Esophagus muscularis mucosa (tissue), 4 donors: ENCODE measurements at regions not wholly inside any gene's neighbourhood (a gene's known extent, or its start where the extent isn't known, plus 50 kb on each side); places are given as distances from the start of the nearest gene placed in this dataset.

ENCODE experiments used
- DNase-seq: peaks from one replicate; pipeline ENCODE4 v3.0.0-alpha.2; 2017; ENCODE audit errors: extremely low spot score
- H3K27ac ChIP-seq, 4 donors: fragments of 200-600 bp; sonication (generic); replicated peaks in 1 of 4; 1 replicate in 3 of 4; 2 replicates in 1 of 4; pipeline ENCODE4 v1.5.1; 2016 to 2019; ENCODE audit warnings: mild to moderate bottlenecking in 1 of 4
- H3K27me3 ChIP-seq, 4 donors: fragments of 200-600 bp; sonication (generic); one replicate each; pipeline versions ENCODE4 v1.5.1 to v1.6.0; 2016 to 2019
- H3K36me3 ChIP-seq, 4 donors: fragments of 200-600 bp; sonication (generic); one replicate each; pipeline ENCODE4 v1.5.1; 2016 to 2019
- H3K4me1 ChIP-seq, 4 donors: fragments of 200-600 bp; sonication (generic); one replicate each; pipeline ENCODE4 v1.5.1; 2016 to 2019
- H3K4me3 ChIP-seq, 4 donors: fragments of 200-600 bp; sonication (generic); 1 replicate in 2 of 4; 2 replicates in 2 of 4; pipeline ENCODE4 v1.5.1; 2016 to 2019; ENCODE audit warnings: mild to moderate bottlenecking in 4 of 4, moderate library complexity in 1 of 4
- H3K9me3 ChIP-seq, 4 donors: fragments of 200-600 bp; sonication (generic); 1 replicate in 3 of 4; 2 replicates in 1 of 4; pipeline ENCODE4 v1.5.1; 2016 to 2019
- EP300 ChIP-seq: sonication (generic); formaldehyde crosslinking; IDR thresholded peaks from one replicate; pipeline ENCODE4 v1.6.1; 2017; ENCODE audit warnings: antibody characterized with exemption
- POLR2A ChIP-seq: fragments of 450-650 bp; IDR thresholded peaks from one replicate; pipeline ENCODE4 v1.6.1; 2017; ENCODE audit warnings: antibody characterized with exemption, moderate library complexity, mild to moderate bottlenecking, low read depth
- POLR2AphosphoS5 ChIP-seq, 2 donors: sonication (generic); formaldehyde crosslinking; IDR thresholded peaks; one replicate each; pipeline ENCODE4 v1.6.1; 2017; ENCODE audit warnings: antibody characterized with exemption in 2 of 2
- WGBS: methylation state at CpG from one replicate; pipeline ENCODE4 v1.1.5; 2018; 5-methylcytosine and 5-hydroxymethylcytosine counted together
- intact Hi-C: fragments of 100-400 bp; cut with DNase I; formaldehyde crosslinking; loops from one replicate; pipeline ENCODE4 v1.15.1; 2023
- TF ChIP-seq, protein P1 (sequence below), 3 experiments: fragments of 200-600 bp in 2 of 3; fragments of 450-650 bp in 1 of 3; sonication (generic) in 2 of 3; IDR thresholded peaks; one replicate each; pipeline ENCODE4 v1.5.1; 2017 to 2019; ENCODE audit warnings: antibody characterized with exemption in 3 of 3, mild to moderate bottlenecking in 2 of 3, moderate library complexity in 1 of 3

DNA sequence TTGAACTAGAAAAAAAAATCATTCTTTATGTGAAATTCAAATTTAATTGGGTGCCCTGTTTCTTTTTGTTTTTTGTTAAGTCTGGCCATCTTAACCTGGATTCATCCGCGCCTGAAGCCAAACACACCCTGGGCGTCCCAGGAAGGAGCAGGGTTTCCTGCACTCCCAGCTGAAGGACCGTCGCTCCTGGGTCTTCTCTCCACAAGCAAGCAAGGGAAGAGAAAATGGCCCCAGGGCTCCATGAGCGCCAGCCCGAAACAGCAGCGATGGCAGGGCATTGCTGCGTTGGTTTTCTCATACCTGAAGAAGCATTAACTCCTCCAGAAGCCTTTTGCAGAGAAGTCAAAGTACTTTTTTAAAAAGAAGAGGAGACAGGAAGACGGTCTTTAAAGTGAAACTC is 105.4 kb upstream of the AFDN start:
- Histone ChIP-seq H3K27me3 (peaks cover 0 to 34% (median 0%) of the 10 kb centered on the region in 4 donors), H3K9me3 (peaks cover 0 to 18% (median 4%) of the 10 kb centered on the region in 4 donors), H3K4me1 (no peaks in the 10 kb centered on the region), H3K27ac (no peak overlapping the region), H3K4me3 (no peak overlapping the region), H3K36me3 (no peaks in the 10 kb centered on the region)
- TF ChIP-seq, protein P1, sequence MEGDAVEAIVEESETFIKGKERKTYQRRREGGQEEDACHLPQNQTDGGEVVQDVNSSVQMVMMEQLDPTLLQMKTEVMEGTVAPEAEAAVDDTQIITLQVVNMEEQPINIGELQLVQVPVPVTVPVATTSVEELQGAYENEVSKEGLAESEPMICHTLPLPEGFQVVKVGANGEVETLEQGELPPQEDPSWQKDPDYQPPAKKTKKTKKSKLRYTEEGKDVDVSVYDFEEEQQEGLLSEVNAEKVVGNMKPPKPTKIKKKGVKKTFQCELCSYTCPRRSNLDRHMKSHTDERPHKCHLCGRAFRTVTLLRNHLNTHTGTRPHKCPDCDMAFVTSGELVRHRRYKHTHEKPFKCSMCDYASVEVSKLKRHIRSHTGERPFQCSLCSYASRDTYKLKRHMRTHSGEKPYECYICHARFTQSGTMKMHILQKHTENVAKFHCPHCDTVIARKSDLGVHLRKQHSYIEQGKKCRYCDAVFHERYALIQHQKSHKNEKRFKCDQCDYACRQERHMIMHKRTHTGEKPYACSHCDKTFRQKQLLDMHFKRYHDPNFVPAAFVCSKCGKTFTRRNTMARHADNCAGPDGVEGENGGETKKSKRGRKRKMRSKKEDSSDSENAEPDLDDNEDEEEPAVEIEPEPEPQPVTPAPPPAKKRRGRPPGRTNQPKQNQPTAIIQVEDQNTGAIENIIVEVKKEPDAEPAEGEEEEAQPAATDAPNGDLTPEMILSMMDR (IDR thresholded peaks at IDR 0.05): no peak
- TF ChIP-seq EP300 (no peak), POLR2A (no peak), POLR2AphosphoS5 (IDR thresholded peaks at IDR 0.05) (no peak)
- intact Hi-C loops: no loop called here
- 92% methylated on average over 10 of the region's 10 CpGs for WGBS
- no peak for DNase-seq

DNA sequence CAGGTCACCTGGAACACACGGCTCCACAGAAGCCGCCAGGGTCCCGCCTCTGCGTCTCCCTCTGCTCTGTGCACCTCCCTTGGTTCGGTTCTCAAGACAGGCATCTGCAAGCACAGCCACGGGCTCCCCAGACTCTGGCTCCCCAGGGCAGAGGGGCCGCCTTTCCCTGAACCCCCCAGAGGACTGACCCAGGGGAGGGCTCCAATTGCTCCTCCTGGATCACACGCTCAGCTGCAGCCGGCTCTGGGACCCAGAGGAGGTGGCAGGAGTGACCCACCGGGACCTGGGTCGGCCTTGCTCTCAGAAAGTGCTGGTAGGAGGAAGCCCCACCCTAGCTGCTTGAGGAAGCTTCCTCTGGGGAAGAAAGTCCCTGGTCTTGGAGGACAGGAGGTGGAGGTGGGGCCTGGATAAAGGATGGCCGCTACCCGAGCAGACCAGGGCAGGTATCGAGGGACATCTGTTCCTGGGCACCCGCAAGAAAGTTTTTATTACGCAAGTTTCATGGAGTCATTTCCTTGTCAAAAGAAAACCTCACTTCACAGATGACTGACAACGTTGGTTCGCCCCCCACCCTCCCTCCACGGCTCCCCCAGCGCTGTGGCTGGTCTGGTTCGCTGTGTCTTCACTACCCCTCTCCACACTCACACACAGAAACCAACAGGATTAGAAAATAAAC is 103.9 kb upstream of the AFDN start:
- no peak overlapping the region for H3K4me3 ChIP-seq
- no peak for DNase-seq
- no peak for TF ChIP-seq EP300
- no peak for TF ChIP-seq POLR2AphosphoS5 (IDR thresholded peaks at IDR 0.05)
- TF ChIP-seq, protein P1 (IDR thresholded peaks at IDR 0.05): no peak
- no peak for TF ChIP-seq POLR2A
- peaks cover 0 to 31% (median 0%) of the 10 kb centered on the region in 4 donors for H3K27me3 ChIP-seq
- H3K27ac ChIP-seq: no peak overlapping the region
- intact Hi-C loops: no loop called here
- no peaks in the 10 kb centered on the region for H3K36me3 ChIP-seq
- 67% methylated on average over 21 of the region's 21 CpGs for WGBS
- H3K9me3 ChIP-seq: peaks cover 0 to 15% (median 4%) of the 10 kb centered on the region in 4 donors
- no peaks in the 10 kb centered on the region for H3K4me1 ChIP-seq

DNA sequence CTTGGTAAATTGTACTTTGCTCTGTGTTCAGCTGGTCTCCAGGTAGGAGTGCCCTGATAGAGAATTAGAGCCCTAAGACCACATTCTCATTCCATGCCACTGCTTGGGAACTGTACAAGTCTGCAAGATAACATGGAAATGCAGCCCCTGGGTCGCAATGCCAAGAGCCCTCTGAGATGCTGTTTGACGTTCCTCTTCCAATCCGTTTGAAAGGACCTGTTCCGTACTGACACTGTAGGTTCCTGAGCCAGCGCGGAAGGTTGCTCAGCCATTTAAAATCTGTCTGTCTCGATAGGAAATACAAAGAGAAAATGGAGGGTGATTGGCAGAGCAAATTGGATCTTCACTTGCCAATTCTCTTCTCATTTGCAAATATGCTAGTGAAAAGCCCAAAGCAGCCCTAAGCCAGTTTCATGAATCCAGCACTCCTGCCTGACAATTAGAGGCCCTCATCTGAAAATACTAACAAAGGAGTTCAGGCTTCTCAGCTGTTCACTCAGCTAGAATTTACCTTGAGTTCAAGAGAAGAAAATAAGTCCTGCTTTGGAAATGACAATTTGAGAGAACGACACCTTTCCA is 100.6 kb upstream of the AFDN start:
- intact Hi-C loops: no loop called here
- no peaks in the 10 kb centered on the region for H3K4me1 ChIP-seq
- no peak for TF ChIP-seq POLR2AphosphoS5 (IDR thresholded peaks at IDR 0.05)
- no peak for TF ChIP-seq EP300
- TF ChIP-seq POLR2A: no peak
- TF ChIP-seq, protein P1 (IDR thresholded peaks at IDR 0.05): no peak
- no peaks in the 10 kb centered on the region for H3K36me3 ChIP-seq
- H3K27ac ChIP-seq: no peak overlapping the region
- H3K4me3 ChIP-seq: no peak overlapping the region
- no peak for DNase-seq
- H3K27me3 ChIP-seq: peaks cover 0 to 19% (median 0%) of the 10 kb centered on the region in 4 donors
- H3K9me3 ChIP-seq: peaks cover 0 to 13% (median 4%) of the 10 kb centered on the region in 4 donors
- WGBS: 94% methylated on average over 8 of the region's 8 CpGs

DNA sequence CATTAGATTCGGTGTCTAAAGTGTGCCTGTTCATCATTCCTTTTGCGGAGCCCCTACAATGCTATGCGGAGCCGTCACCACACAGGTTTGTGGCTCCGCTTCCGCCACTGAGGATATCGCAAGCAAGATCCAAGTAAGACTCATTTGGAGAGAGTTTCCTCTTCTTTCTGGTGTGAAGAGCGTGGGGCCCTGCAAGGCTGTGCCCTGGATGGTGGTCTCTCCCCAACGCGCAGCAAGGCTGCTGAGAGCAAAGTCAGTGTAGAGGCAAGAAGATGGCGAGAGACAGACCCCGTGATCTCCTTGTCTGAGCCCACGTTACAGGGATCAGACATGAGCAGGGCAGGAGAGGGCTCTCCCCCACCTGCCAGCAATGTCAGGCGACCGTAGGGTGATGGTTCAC is 96.3 kb upstream of the AFDN start:
- TF ChIP-seq POLR2AphosphoS5 (IDR thresholded peaks at IDR 0.05) (no peak), POLR2A (no peak), EP300 (no peak)

DNA sequence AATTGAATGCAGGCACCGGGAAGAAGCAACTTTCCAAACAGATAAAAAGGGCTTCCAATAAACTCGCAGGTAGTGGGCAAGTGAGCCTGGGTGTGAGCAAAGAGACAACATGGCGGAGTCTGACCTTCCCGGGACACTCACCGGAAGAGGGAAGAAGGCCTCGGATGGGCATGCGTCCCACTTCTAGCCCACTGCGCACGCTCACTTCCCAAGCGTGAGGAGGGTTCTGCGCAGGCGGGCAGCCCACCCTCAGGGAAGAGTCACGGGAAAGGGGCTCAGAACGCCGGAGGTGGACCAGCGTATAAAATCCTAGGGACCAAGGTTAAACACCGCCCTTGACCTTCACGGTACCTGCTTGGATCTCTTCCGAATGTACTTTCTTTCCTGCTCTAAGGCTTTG is 95.5 kb upstream of the AFDN start:
- WGBS: 97% methylated on average over 19 of the region's 19 CpGs
- Histone ChIP-seq H3K27ac (no peak overlapping the region), H3K36me3 (no peaks in the 10 kb centered on the region), H3K9me3 (no peaks in the 10 kb centered on the region), H3K4me3 (no peak overlapping the region), H3K4me1 (peaks cover 8 to 19% (median 16%) of the 10 kb centered on the region in 4 donors), H3K27me3 (no peaks in the 10 kb centered on the region)
- DNase-seq: no peak
- intact Hi-C loops: no loop called here
- TF ChIP-seq POLR2AphosphoS5 (IDR thresholded peaks at IDR 0.05) (no peak), EP300 (no peak), POLR2A (no peak)
- TF ChIP-seq, protein P1 (IDR thresholded peaks at IDR 0.05): no peak

More for the DNA sequence above, 96.3 kb upstream of the AFDN start:
- H3K4me1 ChIP-seq: peaks cover 8 to 19% (median 16%) of the 10 kb centered on the region in 4 donors
- H3K27ac ChIP-seq: no peak overlapping the region
- H3K27me3 ChIP-seq: no peaks in the 10 kb centered on the region
- no peak for DNase-seq
- intact Hi-C loops: no loop called here
- 94% methylated on average over 12 of the region's 15 CpGs for WGBS
- no peak overlapping the region for H3K4me3 ChIP-seq
- no peaks in the 10 kb centered on the region for H3K36me3 ChIP-seq
- no peaks in the 10 kb centered on the region for H3K9me3 ChIP-seq
